ENCODE measurements at regions not wholly inside any gene's neighbourhood (a gene's known extent, or its start where the extent isn't known, plus 50 kb on each side); places are given as distances from the start of the nearest gene placed in this dataset.
"Not testable (repeated sequence)": the region's sequence is repeated elsewhere in the genome, so short reads cannot be mapped to it uniquely, and the experiment has no call there.

DNA sequence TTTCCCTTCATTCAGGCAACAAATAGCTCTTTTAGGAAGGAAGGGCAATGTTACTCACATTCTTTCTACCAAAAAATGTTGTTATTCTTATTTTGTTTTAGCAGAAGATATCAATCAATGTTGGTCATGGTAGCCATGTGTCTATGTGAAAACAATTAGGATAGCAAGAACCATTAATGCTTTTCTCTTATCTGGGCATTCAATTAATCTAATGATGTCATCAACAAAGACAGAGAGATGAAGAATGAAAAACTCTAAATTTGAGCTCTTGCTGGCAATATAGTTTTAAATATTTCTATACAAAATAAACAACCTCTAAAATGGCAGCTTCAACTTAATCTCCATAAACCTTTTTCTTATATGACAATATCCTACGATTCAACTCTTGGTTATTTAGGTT is 353.7 kb upstream of the ANKRD30A start:
- no peaks in the 10 kb centered on the region for H3K79me2 ChIP-seq (ENCODE audit: insufficient read depth, low read length)
- Mint-ChIP-seq H3K27ac (ENCODE audit: unreplicated experiment) (no peak overlapping the region), H3K4me3 (ENCODE audit: unreplicated experiment) (no peak overlapping the region), H3K36me3 (ENCODE audit: low read depth, unreplicated experiment) (no peaks in the 10 kb centered on the region), H3K27me3 (ENCODE audit: low read depth, unreplicated experiment) (no peaks in the 10 kb centered on the region), H3K4me1 (ENCODE audit: low read depth, unreplicated experiment) (no peaks in the 10 kb centered on the region), H3K9me3 (ENCODE audit: unreplicated experiment) (no peaks in the 10 kb centered on the region)
- no peaks in the 10 kb centered on the region for H3K36me3 ChIP-seq (ENCODE audit: insufficient read depth, low read length)
- H3K27ac ChIP-seq (ENCODE audit: low read depth, low read length): no peak overlapping the region
- no peak for TF ChIP-seq EZH2 (IDR thresholded peaks at IDR 0.05; ENCODE audit: insufficient read depth, low read length)
- TF ChIP-seq, protein P1, sequence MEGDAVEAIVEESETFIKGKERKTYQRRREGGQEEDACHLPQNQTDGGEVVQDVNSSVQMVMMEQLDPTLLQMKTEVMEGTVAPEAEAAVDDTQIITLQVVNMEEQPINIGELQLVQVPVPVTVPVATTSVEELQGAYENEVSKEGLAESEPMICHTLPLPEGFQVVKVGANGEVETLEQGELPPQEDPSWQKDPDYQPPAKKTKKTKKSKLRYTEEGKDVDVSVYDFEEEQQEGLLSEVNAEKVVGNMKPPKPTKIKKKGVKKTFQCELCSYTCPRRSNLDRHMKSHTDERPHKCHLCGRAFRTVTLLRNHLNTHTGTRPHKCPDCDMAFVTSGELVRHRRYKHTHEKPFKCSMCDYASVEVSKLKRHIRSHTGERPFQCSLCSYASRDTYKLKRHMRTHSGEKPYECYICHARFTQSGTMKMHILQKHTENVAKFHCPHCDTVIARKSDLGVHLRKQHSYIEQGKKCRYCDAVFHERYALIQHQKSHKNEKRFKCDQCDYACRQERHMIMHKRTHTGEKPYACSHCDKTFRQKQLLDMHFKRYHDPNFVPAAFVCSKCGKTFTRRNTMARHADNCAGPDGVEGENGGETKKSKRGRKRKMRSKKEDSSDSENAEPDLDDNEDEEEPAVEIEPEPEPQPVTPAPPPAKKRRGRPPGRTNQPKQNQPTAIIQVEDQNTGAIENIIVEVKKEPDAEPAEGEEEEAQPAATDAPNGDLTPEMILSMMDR (IDR thresholded peaks at IDR 0.05; ENCODE audit: insufficient read depth, low read depth, low read length): no peak
- H3K27me3 ChIP-seq (ENCODE audit: insufficient read depth, low read length): no peaks in the 10 kb centered on the region
- H4K20me1 ChIP-seq (ENCODE audit: insufficient read depth, low read length): no peaks in the 10 kb centered on the region
- FAIRE-seq (peak; percentile 34), DNase-seq (ENCODE audit: low read depth) (peak; percentile 2)
- no peaks in the 10 kb centered on the region for H3K9me3 ChIP-seq (ENCODE audit: insufficient read depth, low read depth, low read length)
- H3K4me1 ChIP-seq (ENCODE audit: insufficient read depth, low read length): no peaks in the 10 kb centered on the region
- no peak overlapping the region for H3K4me2 ChIP-seq (ENCODE audit: low read length)
- H2AFZ ChIP-seq (ENCODE audit: low read depth, low read length): no peak overlapping the region
- no peak overlapping the region for H3K9ac ChIP-seq (ENCODE audit: low read length)
- no peak overlapping the region for H3K4me3 ChIP-seq (ENCODE audit: insufficient read depth, low read depth, low read length)

DNA sequence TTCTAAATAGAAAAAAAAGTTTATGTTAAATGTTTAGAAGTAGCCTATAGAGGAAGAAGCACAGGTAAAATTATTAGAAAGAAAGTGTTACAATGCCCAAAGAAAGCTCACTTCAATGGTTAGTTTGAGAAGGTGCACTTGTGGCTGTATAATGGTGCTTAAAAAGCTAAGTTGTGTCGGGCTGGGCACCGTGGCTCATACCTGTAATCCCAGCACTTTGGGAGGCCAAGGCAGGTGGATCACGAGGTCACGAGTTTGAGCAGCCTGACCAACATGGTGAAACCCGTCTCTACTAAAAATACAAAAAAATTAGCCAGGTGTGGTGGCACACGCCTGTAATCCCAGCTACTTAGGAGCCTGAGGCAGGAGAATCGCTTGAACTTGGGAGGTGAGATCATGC is 355.7 kb upstream of the ANKRD30A start:
- H3K36me3 Mint-ChIP-seq (ENCODE audit: low read depth, unreplicated experiment); DNase-seq (ENCODE audit: low read depth); H4K20me1 ChIP-seq (ENCODE audit: insufficient read depth, low read length); H3K9me3 Mint-ChIP-seq (ENCODE audit: unreplicated experiment); H3K4me2 ChIP-seq (ENCODE audit: low read length); FAIRE-seq; H3K4me3 Mint-ChIP-seq (ENCODE audit: unreplicated experiment); H3K4me3 ChIP-seq (ENCODE audit: insufficient read depth, low read depth, low read length); H3K9ac ChIP-seq (ENCODE audit: low read length); H3K36me3 ChIP-seq (ENCODE audit: insufficient read depth, low read length); H2AFZ ChIP-seq (ENCODE audit: low read depth, low read length); H3K4me1 ChIP-seq (ENCODE audit: insufficient read depth, low read length); H3K9me3 ChIP-seq (ENCODE audit: insufficient read depth, low read depth, low read length); H3K27ac ChIP-seq (ENCODE audit: low read depth, low read length); H3K27ac Mint-ChIP-seq (ENCODE audit: unreplicated experiment); H3K4me1 Mint-ChIP-seq (ENCODE audit: low read depth, unreplicated experiment); H3K27me3 ChIP-seq (ENCODE audit: insufficient read depth, low read length); H3K79me2 ChIP-seq (ENCODE audit: insufficient read depth, low read length); H3K27me3 Mint-ChIP-seq (ENCODE audit: low read depth, unreplicated experiment): not testable (repeated sequence)

DNA sequence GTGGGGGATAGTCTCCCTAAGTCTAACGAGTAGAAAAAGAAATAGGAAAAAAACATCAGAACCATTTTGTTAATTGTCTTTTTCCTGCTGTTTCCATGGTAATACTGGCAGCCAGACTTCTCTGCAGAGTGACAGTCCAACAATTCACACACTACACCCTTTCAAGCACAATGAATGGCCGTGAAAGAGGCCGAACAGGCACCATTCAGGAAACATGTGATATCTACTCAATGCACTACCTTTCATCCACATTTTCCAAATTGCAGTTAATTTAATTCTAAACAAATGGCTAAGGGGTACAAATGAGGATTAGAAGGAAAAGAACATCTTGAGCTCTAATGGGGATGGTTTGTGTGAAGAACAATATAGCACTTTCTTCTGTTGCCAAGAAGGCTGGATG is 358.5 kb upstream of the ANKRD30A start:
- DNase-seq (ENCODE audit: low read depth) (no peak), FAIRE-seq (no peak)
- Histone ChIP-seq H3K9ac (ENCODE audit: low read length) (no peak overlapping the region), H3K27ac (ENCODE audit: low read depth, low read length) (no peak overlapping the region), H3K36me3 (ENCODE audit: insufficient read depth, low read length) (no peaks in the 10 kb centered on the region), H3K4me2 (ENCODE audit: low read length) (no peak overlapping the region), H3K9me3 (ENCODE audit: insufficient read depth, low read depth, low read length) (no peaks in the 10 kb centered on the region), H4K20me1 (ENCODE audit: insufficient read depth, low read length) (no peaks in the 10 kb centered on the region), H3K79me2 (ENCODE audit: insufficient read depth, low read length) (no peaks in the 10 kb centered on the region), H3K27me3 (ENCODE audit: insufficient read depth, low read length) (no peaks in the 10 kb centered on the region), H3K4me3 (ENCODE audit: insufficient read depth, low read depth, low read length) (no peak overlapping the region), H3K4me1 (ENCODE audit: insufficient read depth, low read length) (no peaks in the 10 kb centered on the region), H2AFZ (ENCODE audit: low read depth, low read length) (peak overlapping the region; percentile 7)
- Mint-ChIP-seq H3K9me3 (ENCODE audit: unreplicated experiment) (no peaks in the 10 kb centered on the region), H3K27ac (ENCODE audit: unreplicated experiment) (no peak overlapping the region), H3K36me3 (ENCODE audit: low read depth, unreplicated experiment) (no peaks in the 10 kb centered on the region), H3K27me3 (ENCODE audit: low read depth, unreplicated experiment) (no peaks in the 10 kb centered on the region), H3K4me1 (ENCODE audit: low read depth, unreplicated experiment) (no peaks in the 10 kb centered on the region), H3K4me3 (ENCODE audit: unreplicated experiment) (no peak overlapping the region)
- TF ChIP-seq, protein P1 (IDR thresholded peaks at IDR 0.05; ENCODE audit: insufficient read depth, low read depth, low read length): no peak
- TF ChIP-seq EZH2 (IDR thresholded peaks at IDR 0.05; ENCODE audit: insufficient read depth, low read length): no peak

Data from astrocyte (in vitro differentiated cells and primary cell).